ENCODE measurements at regions not wholly inside any gene's neighbourhood (a gene's known extent, or its start where the extent isn't known, plus 50 kb on each side); places are given as distances from the start of the nearest gene placed in this dataset.

DNA sequence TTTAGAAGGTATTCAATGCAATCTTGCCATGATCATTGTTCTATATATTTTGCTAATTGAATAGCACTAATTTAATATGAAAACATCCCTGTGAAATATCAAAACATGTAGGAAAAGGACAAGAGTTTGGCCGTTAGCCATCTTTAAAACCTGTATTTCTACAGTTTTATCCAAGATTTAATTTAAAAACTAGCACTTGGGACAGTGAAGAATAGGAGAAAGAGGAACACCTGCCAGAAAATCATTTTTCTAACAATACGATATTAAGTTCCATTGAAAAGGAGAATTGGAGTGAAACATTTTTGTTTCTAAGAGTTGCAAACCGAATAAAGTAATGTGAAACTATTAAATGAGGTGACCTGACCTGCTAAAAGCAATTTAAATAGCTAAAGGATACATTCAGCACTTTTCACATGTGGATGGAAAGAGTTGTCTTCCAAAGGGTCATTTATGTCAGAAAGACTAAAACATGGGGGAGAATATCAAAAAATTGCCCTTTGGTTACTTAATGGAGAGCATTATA lies 1673.6 kb upstream of the MIR17HG start:
- Histone ChIP-seq H4K5ac (ENCODE audit: low read depth, low read length) (no peak overlapping the region), H3K79me1 (ENCODE audit: low read depth in 1 of 2, low read length in 2 of 2) (no peaks in the 10 kb centered on the region)
- CTCF ChIA-PET: no interaction called here

More for the DNA sequence above, 1673.6 kb upstream of the MIR17HG start:
- dilution Hi-C loops (cut with HindIII; ENCODE audit: low sequenced_read_pairs, unreplicated experiment): no loop called here
- no peak overlapping the region for H3K18ac ChIP-seq (ENCODE audit: low read depth, low read length)
- in situ Hi-C loops (cut with MboI; ENCODE audit: low sequenced_read_pairs): no loop called here
- H2AFZ ChIP-seq (replicated peaks; ENCODE audit: low read length, poor library complexity): no peak overlapping the region
- no peak overlapping the region for H4K8ac ChIP-seq (ENCODE audit: low read depth in 2 of 2, low read length in 2 of 2)
- H3K23ac ChIP-seq (ENCODE audit: low read depth, low read length): no peak overlapping the region
- H3K27ac ChIP-seq (ENCODE audit: insufficient read depth, low read length): no peak overlapping the region
- H2BK5ac ChIP-seq (ENCODE audit: low read depth, low read length, poor library complexity, severe bottlenecking): no peak overlapping the region
- no peak overlapping the region for H3K4me2 ChIP-seq (ENCODE audit: low read depth, low read length)
- no peak overlapping the region for H3K14ac ChIP-seq (replicated peaks; ENCODE audit: low read depth, low read length)
- no peak overlapping the region for H2BK20ac ChIP-seq (ENCODE audit: low read depth, low read length)
- H3K4me1 ChIP-seq (ENCODE audit: control insufficient read depth, insufficient read depth, low read length): no peaks in the 10 kb centered on the region
- TF ChIP-seq MAZ (IDR thresholded peaks at IDR 0.05; ENCODE audit: borderline replicate concordance, low read depth, low read length): no peak
- no peak for TF ChIP-seq POLR2A (IDR thresholded peaks at IDR 0.05; ENCODE audit: low read depth, low read length)
- TF ChIP-seq FOS (IDR thresholded peaks at IDR 0.05; ENCODE audit: low read depth, low read length): no peak
- TF ChIP-seq MXI1 (IDR thresholded peaks at IDR 0.05; ENCODE audit: borderline replicate concordance, low read depth, low read length): no peak
- TF ChIP-seq CEBPB (IDR thresholded peaks at IDR 0.05; ENCODE audit: low read depth, low read length): no peak
- TF ChIP-seq MAFK (IDR thresholded peaks at IDR 0.05; ENCODE audit: low read depth, low read length): no peak
- no peak for TF ChIP-seq RAD21 (IDR thresholded peaks at IDR 0.05; ENCODE audit: low read length)
- no peak for TF ChIP-seq RCOR1 (IDR thresholded peaks at IDR 0.05; ENCODE audit: insufficient replicate concordance, low read length)
- no peak for TF ChIP-seq RFX5 (IDR thresholded peaks at IDR 0.05; ENCODE audit: low read depth, low read length)
- no peak for TF ChIP-seq BHLHE40 (IDR thresholded peaks at IDR 0.05; ENCODE audit: low read depth, low read length)
- no peak overlapping the region for H3K9ac ChIP-seq (ENCODE audit: low read depth, low read length)
- H3K9me1 ChIP-seq (ENCODE audit: insufficient read depth, low read length): no peaks in the 10 kb centered on the region
- ATAC-seq (ENCODE audit: low read depth) (no peak), DNase-seq (no peak)
- no peaks in the 10 kb centered on the region; the same call in 1 of the 2 replicates for H3K9me3 ChIP-seq (ENCODE audit: control insufficient read depth, insufficient read depth, low read length)
- H2AK5ac ChIP-seq (ENCODE audit: low read depth, low read length): no peak overlapping the region
- H4K20me1 ChIP-seq (ENCODE audit: insufficient read depth, low read length): no peaks in the 10 kb centered on the region
- no CpG with 5 or more reads among the region's 3 CpGs for WGBS, 2 experiments (ENCODE audit: extremely low coverage in 2 of 2, insufficient read length in 1 of 2)
- H4K91ac ChIP-seq (ENCODE audit: insufficient read depth, low read depth, low read length): no peak overlapping the region
- no peak overlapping the region for H2AK9ac ChIP-seq (replicated peaks; ENCODE audit: low read depth, low read length, poor library complexity)
- intact Hi-C loops (cut with micrococcal nuclease): no loop called here
- no peak overlapping the region for H3K4me3 ChIP-seq (ENCODE audit: insufficient read depth, low read depth, low read length)
- POLR2A ChIA-PET (ENCODE audit: unreplicated experiment): no interaction called here
- H3K36me3 ChIP-seq (ENCODE audit: control insufficient read depth, insufficient read depth, low read length): no peaks in the 10 kb centered on the region
- H3K4ac ChIP-seq (ENCODE audit: low read depth, low read length): no peak overlapping the region
- H2BK120ac ChIP-seq (ENCODE audit: low read depth, low read length): no peak overlapping the region
- H3K27me3 ChIP-seq (ENCODE audit: control insufficient read depth, insufficient read depth, low read length): no peaks in the 10 kb centered on the region
- H2BK15ac ChIP-seq (ENCODE audit: low read depth, low read length): no peak overlapping the region
- H3K56ac ChIP-seq (ENCODE audit: extremely low read depth, insufficient read depth, low read length): no peak overlapping the region
- no TSS peak for BruUV-seq (replicated peaks)

All from IMR-90 (cell line).